H9 (cell line): ENCODE measurements at regions not wholly inside any gene's neighbourhood (a gene's known extent, or its start where the extent isn't known, plus 50 kb on each side); places are given as distances from the start of the nearest gene placed in this dataset.

Source experiments
- DNase-seq: peaks from one replicate; pipeline ENCODE4 v3.0.0-alpha.2; 2017
- H2AFZ ChIP-seq: one replicate; pipeline ENCODE4 v1.6.1; 2013; ENCODE audit warnings: mild to moderate bottlenecking, low read length, control low read depth, moderate library complexity
- H2AK5ac ChIP-seq: 2 replicates; pipeline ENCODE4 v1.6.1; 2013; ENCODE audit warnings: low read length, control low read depth, mixed read lengths; ENCODE audit not compliant: insufficient read length
- H2BK120ac ChIP-seq: one replicate; pipeline ENCODE4 v1.6.1; 2013; ENCODE audit warnings: low read depth, mild to moderate bottlenecking, low read length, control low read depth, inconsistent platforms; ENCODE audit not compliant: poor library complexity, severe bottlenecking
- H2BK12ac ChIP-seq: 2 replicates; pipeline ENCODE4 v1.6.1; 2013; ENCODE audit warnings: low read length, control low read depth, mixed read lengths, low read depth; ENCODE audit not compliant: insufficient read length
- H2BK15ac ChIP-seq: 2 replicates; pipeline ENCODE4 v1.6.1; 2013; ENCODE audit warnings: low read depth, low read length, control low read depth
- H2BK20ac ChIP-seq: one replicate; pipeline ENCODE4 v1.6.1; 2013; ENCODE audit warnings: low read depth, mild to moderate bottlenecking, low read length, control low read depth, inconsistent platforms; ENCODE audit not compliant: poor library complexity, severe bottlenecking
- H2BK5ac ChIP-seq: 2 replicates; pipeline ENCODE4 v1.6.1; 2013; ENCODE audit warnings: low read length, control low read depth, mixed read lengths; ENCODE audit not compliant: insufficient read length
- H3K14ac ChIP-seq: 2 replicates; pipeline ENCODE4 v1.6.1; 2013; ENCODE audit warnings: low read length, control low read depth; ENCODE audit not compliant: insufficient read depth
- H3K18ac ChIP-seq: 2 replicates; pipeline ENCODE4 v1.6.1; 2013; ENCODE audit warnings: low read depth, mild to moderate bottlenecking, mixed read lengths, low read length, control low read depth; ENCODE audit not compliant: insufficient read length
- H3K23ac ChIP-seq: 2 replicates; pipeline ENCODE4 v1.6.1; 2013; ENCODE audit warnings: low read length, control low read depth, mixed read lengths, low read depth; ENCODE audit not compliant: insufficient read length
- H3K23me2 ChIP-seq: 2 replicates; pipeline ENCODE4 v1.6.1; 2013; ENCODE audit warnings: low read depth, mild to moderate bottlenecking, mixed read lengths, low read length, control low read depth; ENCODE audit not compliant: insufficient read length, poor library complexity, severe bottlenecking
- H3K27ac ChIP-seq: 2 replicates; pipeline ENCODE4 v1.5.1; 2013; ENCODE audit warnings: low read length, control low read depth, mixed read lengths, low read depth; ENCODE audit not compliant: insufficient read length
- H3K27me3 ChIP-seq: 2 replicates; pipeline ENCODE4 v1.6.1; 2013; ENCODE audit warnings: low read length, control low read depth, inconsistent platforms; ENCODE audit not compliant: insufficient read depth
- H3K4ac ChIP-seq: 2 replicates; pipeline ENCODE4 v1.6.1; 2013; ENCODE audit warnings: low read depth, mild to moderate bottlenecking, control low read depth, inconsistent platforms, low read length, moderate library complexity
- H3K4me1 ChIP-seq: 2 replicates; pipeline ENCODE4 v1.6.1; 2013; ENCODE audit warnings: low read length, control low read depth, inconsistent platforms; ENCODE audit not compliant: insufficient read depth
- H3K4me2 ChIP-seq: 2 replicates; pipeline ENCODE4 v1.6.1; 2013; ENCODE audit warnings: low read length, control low read depth, mixed read lengths; ENCODE audit not compliant: insufficient read length, insufficient read depth
- H3K56ac ChIP-seq: 2 replicates; pipeline ENCODE4 v1.6.1; 2013; ENCODE audit warnings: low read depth, mild to moderate bottlenecking, mixed read lengths, low read length, control low read depth; ENCODE audit not compliant: insufficient read length
- H3K79me1 ChIP-seq: 2 replicates; pipeline ENCODE4 v1.6.1; 2013; ENCODE audit warnings: low read depth, mild to moderate bottlenecking, moderate library complexity, low read length, control low read depth, inconsistent platforms; ENCODE audit not compliant: insufficient read depth, poor library complexity, severe bottlenecking
- H3K79me2 ChIP-seq: 2 replicates; pipeline ENCODE4 v1.6.1; 2013; ENCODE audit warnings: low read length, control low read depth, inconsistent platforms; ENCODE audit not compliant: insufficient read depth
- H3K9ac ChIP-seq: 2 replicates; pipeline ENCODE4 v1.6.1; 2013; ENCODE audit warnings: low read length, control low read depth, mixed read lengths; ENCODE audit not compliant: insufficient read length; ENCODE audit errors: extremely low read depth
- H3K9me3 ChIP-seq: one replicate; pipeline ENCODE4 v1.6.1; 2013; ENCODE audit warnings: low read depth, low read length, inconsistent platforms; ENCODE audit not compliant: control insufficient read depth
- H3T11ph ChIP-seq: one replicate; pipeline ENCODE4 v1.6.1; 2013; ENCODE audit warnings: mild to moderate bottlenecking, low read length, control low read depth, inconsistent platforms
- H4K20me1 ChIP-seq: one replicate; pipeline ENCODE4 v1.6.1; 2013; ENCODE audit not compliant: control insufficient read depth, insufficient read length, insufficient read depth
- H4K5ac ChIP-seq: 2 replicates; pipeline ENCODE4 v1.6.1; 2013; ENCODE audit warnings: low read depth, mild to moderate bottlenecking, mixed read lengths, low read length, control low read depth; ENCODE audit not compliant: insufficient read length
- H4K8ac ChIP-seq: replicated peaks from 2 replicates; pipeline ENCODE4 v1.6.1; 2013; ENCODE audit warnings: low read length, control low read depth, mixed read lengths, low read depth; ENCODE audit not compliant: insufficient read length
- H4K91ac ChIP-seq: 2 replicates; pipeline ENCODE4 v1.6.1; 2013; ENCODE audit warnings: low read depth, mild to moderate bottlenecking, moderate library complexity, mixed read lengths, low read length, control low read depth; ENCODE audit not compliant: insufficient read length
- H3K27ac Mint-ChIP-seq, 3 experiments: 2 replicates in 2 of 3; 3 replicates in 1 of 3; pipeline ENCODE4 v1.8.0; 2020 to 2021; ENCODE audit warnings: mixed read lengths in 3 of 3, mild to moderate bottlenecking in 1 of 3, moderate library complexity in 1 of 3
- H3K27me3 Mint-ChIP-seq: 2 replicates; pipeline ENCODE4 v1.8.0; 2021; ENCODE audit warnings: low read depth, mild to moderate bottlenecking, moderate library complexity, mixed read lengths
- H3K36me3 Mint-ChIP-seq, 3 experiments: 2 replicates in 2 of 3; 3 replicates in 1 of 3; pipeline ENCODE4 v1.8.0; 2020 to 2021; ENCODE audit warnings: low read depth in 3 of 3, mixed read lengths in 3 of 3; ENCODE audit not compliant: insufficient read depth in 1 of 3
- H3K4me1 Mint-ChIP-seq, 2 experiments: 2 replicates each; pipeline ENCODE4 v1.8.0; 2020; ENCODE audit warnings: mixed read lengths in 2 of 2
- H3K4me3 Mint-ChIP-seq, 2 experiments: 2 replicates in 1 of 2; 3 replicates in 1 of 2; pipeline ENCODE4 v1.8.0; 2020 to 2021; ENCODE audit warnings: mild to moderate bottlenecking in 2 of 2, mixed read lengths in 2 of 2, moderate library complexity in 1 of 2
- H3K9me3 Mint-ChIP-seq, 2 experiments: 2 replicates in 1 of 2; 3 replicates in 1 of 2; pipeline ENCODE4 v1.8.0; 2020; ENCODE audit warnings: mild to moderate bottlenecking in 2 of 2, mixed read lengths in 2 of 2, moderate library complexity in 1 of 2
- CTCF ChIP-seq: fragments of 200-600 bp; sonication (generic); conservative IDR thresholded peaks from 3 replicates; pipeline ENCODE4 v1.8.0; 2021; ENCODE audit warnings: antibody characterized with exemption, mild to moderate bottlenecking

GRCh38 chr2:105158002-105158401, 83.5 kb upstream of the GPR45 start:
- Histone ChIP-seq H2BK5ac (no peak overlapping the region), H4K20me1 (no peaks in the 10 kb centered on the region), H3K4me1 (no peaks in the 10 kb centered on the region), H2BK15ac (no peak overlapping the region), H2BK12ac (no peak overlapping the region), H3K27me3 (no peaks in the 10 kb centered on the region), H3K23me2 (no peaks in the 10 kb centered on the region), H3K14ac (no peak overlapping the region), H3K9ac (no peak overlapping the region), H2AFZ (no peak overlapping the region), H3K56ac (no peak overlapping the region), H3K79me2 (no peaks in the 10 kb centered on the region), H3K4ac (no peak overlapping the region), H3K79me1 (no peaks in the 10 kb centered on the region), H3K23ac (no peak overlapping the region), H2AK5ac (no peak overlapping the region), H3K18ac (no peak overlapping the region), H3K9me3 (no peaks in the 10 kb centered on the region), H2BK20ac (no peak overlapping the region), H4K91ac (no peak overlapping the region), H4K5ac (no peak overlapping the region), H4K8ac (no peak overlapping the region), H3K27ac (no peak overlapping the region), H2BK120ac (no peak overlapping the region), H3T11ph (no peak overlapping the region), H3K4me2 (no peak overlapping the region)
- Mint-ChIP-seq H3K4me3 (no peak overlapping the region), H3K9me3 (peaks cover 28 to 36% of the 10 kb centered on the region in 2 experiments), H3K4me1 (no peaks in the 10 kb centered on the region), H3K27me3 (peaks cover 9% of the 10 kb centered on the region), H3K27ac (no peak overlapping the region), H3K36me3 (peaks cover 0 to 25% (median 11%) of the 10 kb centered on the region in 3 experiments; a peak in 5 of 7 replicates)
- no peak for TF ChIP-seq CTCF
- DNase-seq, result no peak
